Esophagus squamous epithelium (tissue), 5 donors: ENCODE measurements at regions not wholly inside any gene's neighbourhood (a gene's known extent, or its start where the extent isn't known, plus 50 kb on each side); places are given as distances from the start of the nearest gene placed in this dataset.
A peak's percentile ranks its signal among the peaks of the same experiment; 100 is the strongest.

Experiments
- DNase-seq: peaks from one replicate; lab custom pipeline; 2025; lab: John Stamatoyannopoulos, UW
- H3K27ac ChIP-seq, 4 donors: fragments of 200-600 bp; sonication (generic); one replicate each; pipeline ENCODE4 v1.5.1; 2016 to 2019; ENCODE audit warnings: mild to moderate bottlenecking in 1 of 4
- H3K27me3 ChIP-seq, 4 donors: fragments of 200-600 bp; sonication (generic); 1 replicate in 3 of 4; 2 replicates in 1 of 4; pipeline versions ENCODE4 v1.5.1 to v1.6.0; 2017 to 2021; ENCODE audit warnings: antibody characterized with exemption in 1 of 4
- H3K36me3 ChIP-seq, 3 donors: fragments of 200-600 bp; sonication (generic); one replicate each; pipeline ENCODE4 v1.5.1; 2016 to 2019
- H3K4me1 ChIP-seq, 3 donors: fragments of 200-600 bp; sonication (generic); one replicate each; pipeline ENCODE4 v1.5.1; 2017 to 2019
- H3K4me3 ChIP-seq, 4 donors: fragments of 200-600 bp; sonication (generic); 1 replicate in 3 of 4; 2 replicates in 1 of 4; pipeline ENCODE4 v1.5.1; 2016 to 2019; ENCODE audit warnings: mild to moderate bottlenecking in 2 of 4, moderate library complexity in 1 of 4
- H3K9me3 ChIP-seq, 3 donors: fragments of 200-600 bp; sonication (generic); one replicate each; pipeline ENCODE4 v1.5.1; 2016 to 2019
- CTCF ChIP-seq, 6 experiments: fragments of 450-650 bp in 4 of 6; fragments of 200-600 bp in 2 of 6; sonication (generic) in 2 of 6; IDR thresholded peaks; one replicate each; pipeline ENCODE4 v1.5.1; 2016 to 2019; ENCODE audit warnings: antibody characterized with exemption in 6 of 6, mild to moderate bottlenecking in 4 of 6, moderate library complexity in 4 of 6
- POLR2A ChIP-seq, 4 donors: fragments of 450-650 bp; IDR thresholded peaks; one replicate each; pipeline ENCODE4 v1.6.1; 2017; ENCODE audit warnings: antibody characterized with exemption in 4 of 4, mild to moderate bottlenecking in 4 of 4, moderate library complexity in 3 of 4
- WGBS, 2 donors: methylation state at CpG; one replicate each; pipeline ENCODE4 v1.1.5; 2018; 5-methylcytosine and 5-hydroxymethylcytosine counted together
- intact Hi-C: fragments of 100-400 bp; cut with DNase I; formaldehyde crosslinking; loops from one replicate; pipeline ENCODE4 v1.15.0; 2022
- donor health status: DM: yes; HTN: yes; CAD: no.

GRCh38 chr7:88095-88926, 104.1 kb upstream of the FAM20C start:
- Histone ChIP-seq H3K27ac (peak overlapping the region; percentile 39 to 81 (median 74)), H3K4me1 (peaks cover 35 to 87% (median 41%) of the 10 kb centered on the region in 3 donors), H3K27me3 (peaks cover 0 to 52% (median 0%) of the 10 kb centered on the region in 4 donors), H3K9me3 (no peaks in the 10 kb centered on the region), H3K4me3 (no peak overlapping the region), H3K36me3 (no peaks in the 10 kb centered on the region)
- intact Hi-C loops: no loop called here
- no peak for DNase-seq
- WGBS, 2 donors: 60 to 77% methylated on average over 16 to 19 of the region's 27 CpGs
- TF ChIP-seq POLR2A (IDR thresholded peaks at IDR 0.05) (no peak), CTCF (IDR thresholded peaks at IDR 0.05) (no peak)

- intact Hi-C loops: no loop called here
- peak overlapping the region; percentile 39 to 81 (median 74) for H3K27ac ChIP-seq
Measured at GRCh38 chr7:88927-89231, 103.5 kb upstream of the FAM20C start.

GRCh38 chr7:89232-90019, 102.9 kb upstream of the FAM20C start:
- Histone ChIP-seq H3K27ac (peak overlapping the region; percentile 39 to 81 (median 74)), H3K9me3 (no peaks in the 10 kb centered on the region), H3K4me3 (no peak overlapping the region), H3K36me3 (no peaks in the 10 kb centered on the region), H3K27me3 (peaks cover 0 to 54% (median 0%) of the 10 kb centered on the region in 4 donors), H3K4me1 (peaks cover 35 to 78% (median 35%) of the 10 kb centered on the region in 3 donors)
- no peak for TF ChIP-seq CTCF (IDR thresholded peaks at IDR 0.05)
- no peak for TF ChIP-seq POLR2A (IDR thresholded peaks at IDR 0.05)
- intact Hi-C loops: no loop called here
- DNase-seq: no peak
- 53 to 73% methylated on average over 8 of the region's 9 CpGs for WGBS, 2 donors

More at GRCh38 chr7:88927-89231, 103.5 kb upstream of the FAM20C start:
- no peak for TF ChIP-seq CTCF (IDR thresholded peaks at IDR 0.05)
- no peak for TF ChIP-seq POLR2A (IDR thresholded peaks at IDR 0.05)
- Histone ChIP-seq H3K4me1 (peaks cover 35 to 84% (median 35%) of the 10 kb centered on the region in 3 donors), H3K4me3 (no peak overlapping the region), H3K36me3 (no peaks in the 10 kb centered on the region), H3K9me3 (no peaks in the 10 kb centered on the region), H3K27me3 (peaks cover 0 to 55% (median 0%) of the 10 kb centered on the region in 4 donors)
- 57 to 63% methylated on average over 6 of the region's 6 CpGs for WGBS, 2 donors
- no peak for DNase-seq

- H3K4me3 ChIP-seq: no peak overlapping the region
- no peaks in the 10 kb centered on the region for H3K36me3 ChIP-seq
- intact Hi-C loops: no loop called here
- WGBS, 2 donors: 65 to 72% methylated on average over 13 of the region's 13 CpGs
- peak overlapping the region; percentile 35 to 81 (median 54) for H3K27ac ChIP-seq
- no peaks in the 10 kb centered on the region for H3K9me3 ChIP-seq
- DNase-seq: no peak
- H3K27me3 ChIP-seq: peaks cover 0 to 57% (median 0%) of the 10 kb centered on the region in 4 donors
- peaks cover 34 to 71% (median 35%) of the 10 kb centered on the region in 3 donors for H3K4me1 ChIP-seq
- TF ChIP-seq POLR2A (IDR thresholded peaks at IDR 0.05): no peak
- TF ChIP-seq CTCF (IDR thresholded peaks at IDR 0.05): no peak
Measured at GRCh38 chr7:90111-91063, 102.0 kb upstream of the FAM20C start.
